Liver (tissue), 7 donors: ENCODE measurements at regions not wholly inside any gene's neighbourhood (a gene's known extent, or its start where the extent isn't known, plus 50 kb on each side); places are given as distances from the start of the nearest gene placed in this dataset.

Experiments used
- DNase-seq: peaks from one replicate; pipeline ENCODE4 v3.0.0-alpha.2; 2017; ENCODE audit warnings: low spot score
- H3K27ac ChIP-seq, 2 donors: one replicate each; pipeline ENCODE4 v1.7.0; 2013; ENCODE audit warnings: inconsistent platforms in 2 of 2, low read length in 2 of 2, control low read depth in 1 of 2, low read depth in 1 of 2, mild to moderate bottlenecking in 1 of 2
- H3K27me3 ChIP-seq, 4 donors: one replicate each; pipeline versions ENCODE4 v1.6.1 to v1.7.0; 2013; ENCODE audit warnings: low read length in 3 of 4, inconsistent platforms in 1 of 4, mild to moderate bottlenecking in 1 of 4, moderate library complexity in 1 of 4; ENCODE audit not compliant: control insufficient read depth in 4 of 4, insufficient read depth in 4 of 4
- H3K36me3 ChIP-seq, 4 donors: one replicate each; pipeline versions ENCODE4 v1.6.1 to v1.7.0; 2013; ENCODE audit warnings: low read length in 3 of 4, mild to moderate bottlenecking in 3 of 4, low read depth in 1 of 4, moderate library complexity in 1 of 4; ENCODE audit not compliant: control insufficient read depth in 4 of 4, insufficient read depth in 3 of 4
- H3K4me1 ChIP-seq, 4 donors: one replicate each; pipeline versions ENCODE4 v1.6.1 to v1.7.0; 2013; ENCODE audit warnings: low read length in 3 of 4, mild to moderate bottlenecking in 3 of 4, moderate library complexity in 1 of 4; ENCODE audit not compliant: control insufficient read depth in 4 of 4, insufficient read depth in 4 of 4
- H3K4me3 ChIP-seq, 3 donors: one replicate each; pipeline versions ENCODE4 v1.6.1 to v1.7.0; 2013; ENCODE audit warnings: low read length in 3 of 3, control low read depth in 1 of 3, low read depth in 1 of 3, mild to moderate bottlenecking in 1 of 3
- H3K9ac ChIP-seq, 2 donors: one replicate each; pipeline ENCODE4 v1.7.0; 2013; ENCODE audit warnings: low read length in 2 of 2, mild to moderate bottlenecking in 2 of 2, moderate library complexity in 2 of 2, control low read depth in 1 of 2, low read depth in 1 of 2
- H3K9me3 ChIP-seq, 4 donors: one replicate each; pipeline versions ENCODE4 v1.6.1 to v1.7.0; 2013; ENCODE audit warnings: low read length in 3 of 4; ENCODE audit not compliant: control insufficient read depth in 4 of 4
- GABPA ChIP-seq, 2 donors: IDR thresholded peaks in 1 of 2; conservative IDR thresholded peaks in 1 of 2; 2 replicates each; pipeline ENCODE4 v1.6.1; 2016; ENCODE audit warnings: antibody characterized with exemption in 2 of 2, mild to moderate bottlenecking in 1 of 2, moderate library complexity in 1 of 2
- HNF4A ChIP-seq, 2 donors: conservative IDR thresholded peaks; 2 replicates each; pipeline ENCODE4 v1.6.1; 2016; ENCODE audit warnings: antibody characterized with exemption in 2 of 2, mild to moderate bottlenecking in 2 of 2
- HNF4G ChIP-seq: IDR thresholded peaks from 2 replicates; pipeline ENCODE4 v1.6.1; 2016; ENCODE audit warnings: antibody characterized with exemption
- JUND ChIP-seq, 2 donors: IDR thresholded peaks; 2 replicates each; pipeline ENCODE4 v1.6.1; 2016; ENCODE audit warnings: antibody characterized with exemption in 2 of 2
- NR2F2 ChIP-seq: IDR thresholded peaks from 2 replicates; pipeline ENCODE4 v1.6.1; 2016; ENCODE audit warnings: antibody characterized with exemption
- RAD21 ChIP-seq, 2 donors: IDR thresholded peaks; 2 replicates each; pipeline ENCODE4 v1.6.1; 2016; ENCODE audit warnings: antibody characterized with exemption in 2 of 2, mild to moderate bottlenecking in 2 of 2
- REST ChIP-seq: IDR thresholded peaks from 2 replicates; pipeline ENCODE4 v1.6.1; 2016; ENCODE audit warnings: antibody characterized with exemption, mild to moderate bottlenecking
- RXRA ChIP-seq, 2 donors: IDR thresholded peaks; 2 replicates each; pipeline ENCODE4 v1.6.1; 2017 to 2018; ENCODE audit warnings: antibody characterized with exemption in 2 of 2, mild to moderate bottlenecking in 1 of 2
- TAF1 ChIP-seq: conservative IDR thresholded peaks from 2 replicates; pipeline ENCODE4 v1.6.1; 2016; ENCODE audit warnings: antibody characterized with exemption, mild to moderate bottlenecking
- ZBTB33 ChIP-seq: IDR thresholded peaks from 2 replicates; pipeline ENCODE4 v1.6.1; 2016; ENCODE audit warnings: antibody characterized with exemption
- WGBS: extraction: QIAGEN DNeasy Blood & Tissue Kit; methylation state at CpG from one replicate; pipeline ENCODE4 v1.1.7; 2013; 5-methylcytosine and 5-hydroxymethylcytosine counted together
- donor health status: healthy.
- donor health status: healthy.
- donor health status: healthy.
- donor health status: healthy.

GRCh38 chr13:72144636-72145035 lies 277.6 kb upstream of the DACH1 start:
- H3K4me1 ChIP-seq: peaks cover 0 to 2% (median 0%) of the 10 kb centered on the region in 4 donors
- H3K9me3 ChIP-seq: no peaks in the 10 kb centered on the region
- no peaks in the 10 kb centered on the region for H3K27me3 ChIP-seq
- H3K27ac ChIP-seq: no peak overlapping the region
- H3K9ac ChIP-seq: no peak overlapping the region
- TF ChIP-seq TAF1 (no peak), NR2F2 (no peak)
- no peak for DNase-seq
- H3K4me3 ChIP-seq: no peak overlapping the region
- H3K36me3 ChIP-seq: no peaks in the 10 kb centered on the region

GRCh38 chr13:72141855-72142519 lies 275.0 kb upstream of the DACH1 start:
- Histone ChIP-seq H3K36me3 (no peaks in the 10 kb centered on the region), H3K4me1 (peaks cover 0 to 2% (median 0%) of the 10 kb centered on the region in 4 donors), H3K27ac (no peak overlapping the region), H3K27me3 (no peaks in the 10 kb centered on the region), H3K4me3 (no peak overlapping the region), H3K9me3 (no peaks in the 10 kb centered on the region), H3K9ac (no peak overlapping the region)
- TF ChIP-seq TAF1 (no peak), HNF4A (conservative IDR thresholded peaks at IDR 0.05) (no peak)
- DNase-seq: no peak
- WGBS: 72% methylated on average over 3 of the region's 3 CpGs

GRCh38 chr13:72139192-72139591 lies 272.2 kb upstream of the DACH1 start:
- Histone ChIP-seq H3K9ac (no peak overlapping the region), H3K4me1 (peaks cover 0 to 2% (median 0%) of the 10 kb centered on the region in 4 donors), H3K27me3 (no peaks in the 10 kb centered on the region), H3K9me3 (no peaks in the 10 kb centered on the region), H3K4me3 (no peak overlapping the region), H3K27ac (no peak overlapping the region), H3K36me3 (no peaks in the 10 kb centered on the region)
- TF ChIP-seq RXRA (IDR thresholded peaks at IDR 0.05) (no peak), RAD21 (IDR thresholded peaks at IDR 0.05) (no peak), JUND (IDR thresholded peaks at IDR 0.05) (no peak), REST (no peak), GABPA (IDR thresholded peaks at IDR 0.05 in 1 of 2, conservative IDR thresholded peaks at IDR 0.05 in 1 of 2) (no peak), TAF1 (no peak), HNF4A (conservative IDR thresholded peaks at IDR 0.05) (no peak), HNF4G (no peak)
- 0% methylated on average over 1 of the region's 1 CpG for WGBS
- no peak for DNase-seq

- WGBS: 48% methylated on average over 2 of the region's 2 CpGs
- TF ChIP-seq HNF4G (no peak), ZBTB33 (no peak)
- no peaks in the 10 kb centered on the region for H3K9me3 ChIP-seq
- H3K4me3 ChIP-seq: no peak overlapping the region
- no peaks in the 10 kb centered on the region for H3K36me3 ChIP-seq
- no peaks in the 10 kb centered on the region for H3K27me3 ChIP-seq
- no peaks in the 10 kb centered on the region for H3K4me1 ChIP-seq
- no peak overlapping the region for H3K27ac ChIP-seq
- H3K9ac ChIP-seq: no peak overlapping the region
- DNase-seq: no peak
Measured at GRCh38 chr13:72132075-72132474, 265.1 kb upstream of the DACH1 start.
